ENCODE measurements at regions not wholly inside any gene's neighbourhood (a gene's known extent, or its start where the extent isn't known, plus 50 kb on each side); places are given as distances from the start of the nearest gene placed in this dataset.
A peak's percentile ranks its signal among the peaks of the same experiment; 100 is the strongest.
"Not testable (repeated sequence)": the region's sequence is repeated elsewhere in the genome, so short reads cannot be mapped to it uniquely, and the experiment has no call there.

DNA sequence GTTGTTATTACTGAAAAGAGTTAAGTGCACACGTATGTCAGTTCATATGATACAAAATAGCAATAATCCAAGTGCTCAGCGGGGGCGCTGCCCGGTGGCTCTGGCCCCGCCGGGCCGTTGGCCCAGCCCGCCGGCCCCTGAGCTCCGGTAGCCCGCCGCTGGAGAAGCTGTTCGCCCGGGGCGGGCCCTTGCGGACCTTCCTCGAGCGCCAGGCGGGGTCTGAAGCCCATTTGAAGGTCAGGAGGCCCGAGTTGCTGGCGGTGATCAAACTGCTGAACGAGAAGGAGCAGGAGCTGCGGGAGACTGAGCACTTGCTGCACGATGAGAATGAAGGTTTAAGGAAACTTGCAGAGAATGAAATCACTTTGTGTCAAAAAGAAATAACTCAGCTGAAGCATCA is 599.0 kb downstream of the TRIML1 start:
- not testable (repeated sequence) for H3K27me3 ChIP-seq (ENCODE audit: control insufficient read depth, insufficient read depth, low read length); H3K36me3 ChIP-seq (ENCODE audit: control insufficient read depth, insufficient read depth, low read length); H3K27ac ChIP-seq (ENCODE audit: low read length); H3K4me1 ChIP-seq (ENCODE audit: control insufficient read depth, insufficient read depth, low read length); H3K9me3 ChIP-seq (ENCODE audit: control insufficient read depth, low read depth, low read length)
- H3K4me3 ChIP-seq (ENCODE audit: low read length) = peak overlapping the region; percentile 41
- no CpG with 5 or more reads among the region's 24 CpGs for WGBS (ENCODE audit: insufficient coverage, low lambda C conversion rate)
- DNase-seq = peak in 1 of 2 donors; percentile 17

DNA sequence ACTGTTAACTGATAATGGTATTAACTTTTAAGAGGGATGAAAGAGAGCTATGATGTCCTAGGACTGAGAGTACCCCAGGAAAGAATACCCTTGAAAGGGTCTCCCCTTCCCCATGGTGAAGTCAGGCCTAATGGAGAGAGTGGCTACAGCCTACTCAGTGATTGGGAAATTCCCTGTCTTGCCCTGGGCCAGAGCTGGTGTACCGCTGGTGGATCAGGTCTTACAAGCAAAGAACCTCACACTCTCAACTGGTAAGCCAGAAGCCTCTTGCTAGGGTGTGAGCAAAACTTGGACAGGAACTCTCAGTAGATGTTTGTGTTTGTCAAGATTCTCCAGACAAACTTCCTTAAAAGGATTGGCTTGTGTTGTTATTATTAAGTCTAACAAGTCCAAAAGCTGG is 600.9 kb downstream of the TRIML1 start:
- H3K9me3 ChIP-seq (ENCODE audit: control insufficient read depth, low read depth, low read length); DNase-seq; H3K27me3 ChIP-seq (ENCODE audit: control insufficient read depth, insufficient read depth, low read length); H3K4me3 ChIP-seq (ENCODE audit: low read length); H3K4me1 ChIP-seq (ENCODE audit: control insufficient read depth, insufficient read depth, low read length); H3K36me3 ChIP-seq (ENCODE audit: control insufficient read depth, insufficient read depth, low read length); H3K27ac ChIP-seq (ENCODE audit: low read length): not testable (repeated sequence)
- WGBS (ENCODE audit: insufficient coverage, low lambda C conversion rate) = no CpG with 5 or more reads among the region's 1 CpG

GRCh38 chr4:188740791-188741190 is 601.5 kb downstream of the TRIML1 start:
- H3K4me3 ChIP-seq (ENCODE audit: low read length); H3K27me3 ChIP-seq (ENCODE audit: control insufficient read depth, insufficient read depth, low read length); H3K9me3 ChIP-seq (ENCODE audit: control insufficient read depth, low read depth, low read length); DNase-seq; H3K27ac ChIP-seq (ENCODE audit: low read length); H3K4me1 ChIP-seq (ENCODE audit: control insufficient read depth, insufficient read depth, low read length); H3K36me3 ChIP-seq (ENCODE audit: control insufficient read depth, insufficient read depth, low read length): not testable (repeated sequence)
- WGBS (ENCODE audit: insufficient coverage, low lambda C conversion rate) = no CpG with 5 or more reads among the region's 1 CpG

GRCh38 chr4:188754372-188755002 is 615.2 kb downstream of the TRIML1 start:
- Histone ChIP-seq H3K36me3 (ENCODE audit: control insufficient read depth, insufficient read depth, low read length) (no peaks in the 10 kb centered on the region), H3K4me3 (ENCODE audit: low read length) (no peak overlapping the region), H3K4me1 (ENCODE audit: control insufficient read depth, insufficient read depth, low read length) (no peaks in the 10 kb centered on the region), H3K27ac (ENCODE audit: low read length) (no peak overlapping the region), H3K9me3 (ENCODE audit: control insufficient read depth, low read depth, low read length) (peaks cover 7% of the 10 kb centered on the region), H3K27me3 (ENCODE audit: control insufficient read depth, insufficient read depth, low read length) (no peaks in the 10 kb centered on the region)
- WGBS (ENCODE audit: insufficient coverage, low lambda C conversion rate) = no CpG with 5 or more reads among the region's 22 CpGs
- no peak for DNase-seq

DNA sequence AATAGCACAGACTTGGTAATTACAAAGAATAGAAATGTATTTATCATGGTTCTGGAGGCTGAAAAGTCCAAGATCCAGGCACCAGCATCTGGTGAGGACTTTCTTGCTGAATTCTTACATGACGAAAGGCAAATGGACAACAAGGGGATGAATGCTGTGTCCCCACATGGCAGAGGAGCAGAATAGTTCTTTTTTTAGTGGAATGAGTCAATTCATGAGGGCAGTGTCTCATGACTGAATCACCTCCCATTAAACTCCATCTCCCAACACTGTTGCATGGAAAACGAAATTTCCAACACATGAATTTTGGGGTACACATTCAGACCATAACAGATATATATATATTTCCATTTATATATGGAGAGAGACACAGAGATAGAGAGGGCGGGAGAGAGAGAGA is 628.3 kb downstream of the TRIML1 start:
- WGBS (ENCODE audit: insufficient coverage, low lambda C conversion rate) = 88% methylated on average over 1 of the region's 3 CpGs
- H3K9me3 ChIP-seq (ENCODE audit: control insufficient read depth, low read depth, low read length) = no peaks in the 10 kb centered on the region
- no peaks in the 10 kb centered on the region for H3K36me3 ChIP-seq (ENCODE audit: control insufficient read depth, insufficient read depth, low read length)
- DNase-seq = no peak
- no peaks in the 10 kb centered on the region for H3K4me1 ChIP-seq (ENCODE audit: control insufficient read depth, insufficient read depth, low read length)
- no peak overlapping the region for H3K27ac ChIP-seq (ENCODE audit: low read length)
- H3K4me3 ChIP-seq (ENCODE audit: low read length) = no peak overlapping the region
- H3K27me3 ChIP-seq (ENCODE audit: control insufficient read depth, insufficient read depth, low read length) = no peaks in the 10 kb centered on the region

DNA sequence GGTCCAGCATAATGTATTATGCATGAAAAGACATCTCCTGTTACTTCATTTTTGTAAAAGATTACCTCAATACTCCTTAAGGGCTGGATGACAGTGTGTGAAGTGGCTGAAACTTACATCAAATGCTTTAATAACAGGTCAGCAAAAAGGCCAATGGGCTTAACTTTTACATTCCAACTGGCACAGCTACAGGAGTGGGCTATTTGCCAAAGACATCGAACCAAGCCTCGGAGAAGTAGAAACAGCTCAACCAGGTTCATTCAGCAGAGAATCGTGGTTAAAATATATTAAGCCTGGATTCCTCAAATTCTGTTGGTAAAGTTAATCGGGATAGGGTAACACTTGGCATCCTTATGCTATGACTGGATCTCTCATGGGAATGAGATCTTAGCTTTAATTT is 639.7 kb downstream of the TRIML1 start:
- DNase-seq = no peak

GRCh38 chr4:188779581-188779980 is 640.3 kb downstream of the TRIML1 start:
- no peak for DNase-seq
- Histone ChIP-seq H3K4me1 (ENCODE audit: control insufficient read depth, insufficient read depth, low read length) (no peaks in the 10 kb centered on the region), H3K27ac (ENCODE audit: low read length) (no peak overlapping the region), H3K4me3 (ENCODE audit: low read length) (no peak overlapping the region), H3K27me3 (ENCODE audit: control insufficient read depth, insufficient read depth, low read length) (no peaks in the 10 kb centered on the region), H3K9me3 (ENCODE audit: control insufficient read depth, low read depth, low read length) (no peaks in the 10 kb centered on the region), H3K36me3 (ENCODE audit: control insufficient read depth, insufficient read depth, low read length) (no peaks in the 10 kb centered on the region)
- 100% methylated on average over 1 of the region's 3 CpGs for WGBS (ENCODE audit: insufficient coverage, low lambda C conversion rate)

More for the DNA sequence above, 639.7 kb downstream of the TRIML1 start:
- no peak overlapping the region for H3K4me3 ChIP-seq (ENCODE audit: low read length)
- WGBS (ENCODE audit: insufficient coverage, low lambda C conversion rate) = 100% methylated on average over 1 of the region's 4 CpGs
- H3K4me1 ChIP-seq (ENCODE audit: control insufficient read depth, insufficient read depth, low read length) = no peaks in the 10 kb centered on the region
- H3K27me3 ChIP-seq (ENCODE audit: control insufficient read depth, insufficient read depth, low read length) = no peaks in the 10 kb centered on the region
- no peaks in the 10 kb centered on the region for H3K36me3 ChIP-seq (ENCODE audit: control insufficient read depth, insufficient read depth, low read length)
- H3K27ac ChIP-seq (ENCODE audit: low read length) = no peak overlapping the region
- no peaks in the 10 kb centered on the region for H3K9me3 ChIP-seq (ENCODE audit: control insufficient read depth, low read depth, low read length)

GRCh38 chr4:188780028-188780427 is 640.8 kb downstream of the TRIML1 start:
- Histone ChIP-seq H3K4me3 (ENCODE audit: low read length) (no peak overlapping the region), H3K9me3 (ENCODE audit: control insufficient read depth, low read depth, low read length) (no peaks in the 10 kb centered on the region), H3K27me3 (ENCODE audit: control insufficient read depth, insufficient read depth, low read length) (no peaks in the 10 kb centered on the region), H3K27ac (ENCODE audit: low read length) (no peak overlapping the region), H3K36me3 (ENCODE audit: control insufficient read depth, insufficient read depth, low read length) (no peaks in the 10 kb centered on the region), H3K4me1 (ENCODE audit: control insufficient read depth, insufficient read depth, low read length) (no peaks in the 10 kb centered on the region)
- WGBS (ENCODE audit: insufficient coverage, low lambda C conversion rate) = 83% methylated on average over 1 of the region's 5 CpGs
- no peak for DNase-seq

DNA sequence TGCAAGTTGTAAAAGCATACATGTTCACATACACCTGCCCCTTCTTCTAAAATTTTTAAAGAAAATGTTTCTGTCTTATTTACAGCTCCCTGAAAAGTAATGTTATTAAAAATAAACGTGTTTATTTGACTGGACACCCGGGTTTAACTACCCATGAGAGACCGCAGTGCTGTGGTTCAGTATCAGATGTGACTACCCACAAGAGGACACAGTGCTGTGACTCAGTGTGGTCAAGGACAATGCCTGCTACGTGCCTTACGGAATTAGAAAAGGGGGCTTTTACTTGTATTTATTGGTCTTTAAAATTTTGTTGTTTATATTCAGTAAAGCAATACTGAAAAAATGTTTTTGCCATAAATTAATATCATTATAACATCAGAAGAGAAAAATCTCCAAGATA is 641.4 kb downstream of the TRIML1 start:
- Histone ChIP-seq H3K27me3 (ENCODE audit: control insufficient read depth, insufficient read depth, low read length) (no peaks in the 10 kb centered on the region), H3K27ac (ENCODE audit: low read length) (no peak overlapping the region), H3K9me3 (ENCODE audit: control insufficient read depth, low read depth, low read length) (no peaks in the 10 kb centered on the region), H3K36me3 (ENCODE audit: control insufficient read depth, insufficient read depth, low read length) (no peaks in the 10 kb centered on the region), H3K4me1 (ENCODE audit: control insufficient read depth, insufficient read depth, low read length) (no peaks in the 10 kb centered on the region), H3K4me3 (ENCODE audit: low read length) (no peak overlapping the region)
- WGBS (ENCODE audit: insufficient coverage, low lambda C conversion rate) = no CpG with 5 or more reads among the region's 5 CpGs
- DNase-seq = no peak

GRCh38 chr4:188781655-188782054 is 642.4 kb downstream of the TRIML1 start:
- WGBS (ENCODE audit: insufficient coverage, low lambda C conversion rate) = no CpG with 5 or more reads among the region's 3 CpGs
- Histone ChIP-seq H3K4me3 (ENCODE audit: low read length) (no peak overlapping the region), H3K27ac (ENCODE audit: low read length) (no peak overlapping the region), H3K27me3 (ENCODE audit: control insufficient read depth, insufficient read depth, low read length) (no peaks in the 10 kb centered on the region), H3K9me3 (ENCODE audit: control insufficient read depth, low read depth, low read length) (no peaks in the 10 kb centered on the region), H3K36me3 (ENCODE audit: control insufficient read depth, insufficient read depth, low read length) (no peaks in the 10 kb centered on the region), H3K4me1 (ENCODE audit: control insufficient read depth, insufficient read depth, low read length) (no peaks in the 10 kb centered on the region)
- peak in 1 of 2 donors; percentile 4 for DNase-seq

GRCh38 chr4:188783175-188783574 is 643.9 kb downstream of the TRIML1 start:
- H3K27ac ChIP-seq (ENCODE audit: low read length) = no peak overlapping the region
- no peak for DNase-seq
- H3K9me3 ChIP-seq (ENCODE audit: control insufficient read depth, low read depth, low read length) = no peaks in the 10 kb centered on the region
- no CpG with 5 or more reads among the region's 4 CpGs for WGBS (ENCODE audit: insufficient coverage, low lambda C conversion rate)
- H3K4me3 ChIP-seq (ENCODE audit: low read length) = no peak overlapping the region
- no peaks in the 10 kb centered on the region for H3K27me3 ChIP-seq (ENCODE audit: control insufficient read depth, insufficient read depth, low read length)
- no peaks in the 10 kb centered on the region for H3K4me1 ChIP-seq (ENCODE audit: control insufficient read depth, insufficient read depth, low read length)
- no peaks in the 10 kb centered on the region for H3K36me3 ChIP-seq (ENCODE audit: control insufficient read depth, insufficient read depth, low read length)
